T-helper 1 cell (primary cell): ENCODE measurements at regions not wholly inside any gene's neighbourhood (a gene's known extent, or its start where the extent isn't known, plus 50 kb on each side); places are given as distances from the start of the nearest gene placed in this dataset.

ENCODE experiments used
- DNase-seq, 5 donors: peaks; one replicate each; pipeline ENCODE4 v3.0.0-alpha.2; 2012 to 2020

- DNase-seq = peak in 1 of 5 donors; percentile 37
Observed at GRCh38 chr3:193780810-193781478, 187.9 kb downstream of the OPA1 start.

DNA sequence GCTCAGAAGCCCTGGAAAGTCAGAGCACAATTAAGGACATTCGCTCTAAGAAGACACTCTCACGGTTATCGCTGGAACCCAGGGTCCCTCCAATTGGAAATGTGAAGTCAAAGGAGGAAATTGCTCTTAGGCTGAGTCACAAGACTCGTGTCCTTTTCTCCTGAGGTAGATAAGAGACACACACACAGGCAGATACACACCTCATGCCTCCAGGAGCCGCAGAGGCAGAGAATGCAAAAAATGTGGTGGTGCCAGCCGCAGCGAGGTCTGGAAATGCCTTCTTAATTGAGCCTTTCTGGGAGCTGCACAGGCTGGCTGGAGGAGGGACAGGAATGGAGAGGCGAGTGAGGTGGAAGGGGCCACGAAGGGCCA lies 189.3 kb downstream of the OPA1 start:
- DNase-seq = no peak

GRCh38 chr3:193782747-193783146 lies 189.7 kb downstream of the OPA1 start:
- DNase-seq = no peak

DNA sequence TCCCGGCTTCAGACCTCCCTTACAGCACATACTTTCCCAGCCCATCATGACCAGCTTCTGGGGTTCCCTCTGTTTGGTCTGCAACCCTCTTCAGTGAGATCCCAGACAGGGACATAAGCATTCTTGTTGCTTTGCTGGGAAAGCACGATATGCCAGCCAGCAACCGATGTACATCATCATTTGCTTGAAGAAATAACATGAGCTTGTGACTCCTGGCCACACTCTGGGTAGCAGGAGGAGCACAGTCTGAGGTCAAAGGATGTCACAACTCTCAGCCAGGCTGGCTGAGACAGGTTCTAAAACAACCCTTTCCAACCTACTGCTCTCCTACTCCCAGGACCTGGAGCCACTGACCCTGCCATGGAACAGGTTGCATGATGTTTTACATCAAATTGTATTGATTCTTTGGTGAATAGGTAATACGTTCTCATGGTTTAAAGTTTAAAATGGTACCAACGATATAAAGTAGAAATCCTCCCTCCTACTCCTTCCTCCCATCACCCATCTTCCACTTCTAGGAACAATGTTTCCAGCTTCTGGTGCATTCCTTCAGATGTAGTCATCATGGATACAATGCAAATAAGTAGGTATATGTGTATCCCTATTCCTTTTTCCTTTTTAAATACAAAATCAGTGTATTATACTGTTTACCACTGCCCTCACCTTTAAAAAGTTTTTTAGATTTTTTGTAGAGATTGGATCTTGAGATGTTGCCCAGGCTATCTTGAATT lies 190.3 kb downstream of the OPA1 start:
- no peak for DNase-seq

DNA sequence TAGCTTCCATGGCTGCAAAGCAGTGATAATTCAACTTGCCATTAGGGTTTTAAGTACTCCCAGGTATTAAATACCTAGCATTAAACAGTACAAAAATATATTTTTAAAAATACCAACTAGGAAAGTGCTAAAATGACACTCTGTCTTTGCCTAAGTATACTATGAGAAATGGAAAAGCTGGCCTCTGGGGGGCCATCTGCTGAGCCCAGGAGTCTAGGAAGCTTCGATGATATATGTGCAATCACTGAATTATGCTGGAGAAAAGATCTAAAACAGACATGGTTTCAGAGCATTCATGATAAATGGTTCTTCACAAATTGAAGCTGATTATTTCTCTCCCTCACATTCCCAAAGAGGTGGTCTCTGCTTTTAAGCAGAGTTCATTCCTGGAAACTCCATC lies 191.8 kb downstream of the OPA1 start:
- no peak for DNase-seq

DNA sequence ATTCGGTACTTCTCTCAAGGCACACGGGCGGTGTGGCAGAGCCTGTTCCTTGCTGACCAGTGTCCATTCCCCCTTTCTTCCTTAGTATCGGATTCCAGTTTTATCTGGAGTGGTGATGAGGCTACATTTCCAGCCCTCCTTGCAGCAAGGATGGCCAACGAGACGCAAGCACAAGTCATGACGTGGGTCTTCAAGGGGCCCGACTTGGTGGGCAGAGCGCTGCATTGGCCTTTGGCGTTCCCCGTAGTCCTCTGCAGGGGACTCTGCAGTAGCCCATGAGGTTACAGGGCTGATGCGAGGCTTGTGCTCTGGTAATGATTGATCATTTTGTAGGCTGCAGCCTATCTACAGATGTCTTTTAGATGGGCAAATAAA lies 194.5 kb downstream of the OPA1 start:
- no peak for DNase-seq

DNA sequence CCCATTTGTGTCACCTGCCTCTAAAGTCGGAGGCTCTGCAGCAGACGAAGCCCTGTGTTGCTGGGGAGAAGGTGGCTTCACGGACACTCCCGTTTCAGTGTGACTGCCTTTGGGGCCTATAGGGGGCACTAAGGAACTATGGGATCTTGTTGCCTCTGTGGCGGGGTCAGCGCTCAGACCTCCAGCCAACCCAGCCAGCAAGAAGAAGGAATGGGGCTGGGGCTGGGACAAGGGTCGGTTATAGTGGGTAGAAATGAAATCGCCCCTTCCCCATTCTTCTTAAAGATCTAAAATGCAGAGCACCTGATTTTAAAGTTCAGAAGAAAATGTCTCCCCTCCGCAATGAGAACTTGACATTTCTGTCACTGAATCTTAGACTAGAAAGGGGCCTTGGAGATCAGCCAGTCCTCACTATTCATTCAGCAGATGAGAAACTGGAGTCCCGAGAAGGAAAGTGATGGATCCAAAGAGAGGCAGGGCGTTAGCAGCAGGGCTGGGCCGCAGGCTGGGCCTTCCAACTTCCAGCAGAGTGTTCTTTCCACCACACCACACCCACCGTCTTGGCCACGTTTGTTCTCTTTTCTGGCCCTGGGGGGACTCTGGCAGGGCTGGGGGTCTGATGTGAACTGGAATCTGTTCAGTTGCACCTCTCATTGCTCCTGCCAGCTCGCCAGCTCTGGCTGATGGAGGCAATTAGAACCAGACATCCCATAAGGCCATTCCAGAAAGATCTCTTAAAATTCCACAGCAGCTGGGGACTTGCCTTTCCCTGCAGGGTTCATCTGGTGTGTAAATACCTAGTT lies 195.4 kb downstream of the OPA1 start:
- peak in 1 of 5 donors; percentile 57 for DNase-seq

- no peak for DNase-seq
Observed at GRCh38 chr3:193789455-193789854, 196.4 kb downstream of the OPA1 start.

DNA sequence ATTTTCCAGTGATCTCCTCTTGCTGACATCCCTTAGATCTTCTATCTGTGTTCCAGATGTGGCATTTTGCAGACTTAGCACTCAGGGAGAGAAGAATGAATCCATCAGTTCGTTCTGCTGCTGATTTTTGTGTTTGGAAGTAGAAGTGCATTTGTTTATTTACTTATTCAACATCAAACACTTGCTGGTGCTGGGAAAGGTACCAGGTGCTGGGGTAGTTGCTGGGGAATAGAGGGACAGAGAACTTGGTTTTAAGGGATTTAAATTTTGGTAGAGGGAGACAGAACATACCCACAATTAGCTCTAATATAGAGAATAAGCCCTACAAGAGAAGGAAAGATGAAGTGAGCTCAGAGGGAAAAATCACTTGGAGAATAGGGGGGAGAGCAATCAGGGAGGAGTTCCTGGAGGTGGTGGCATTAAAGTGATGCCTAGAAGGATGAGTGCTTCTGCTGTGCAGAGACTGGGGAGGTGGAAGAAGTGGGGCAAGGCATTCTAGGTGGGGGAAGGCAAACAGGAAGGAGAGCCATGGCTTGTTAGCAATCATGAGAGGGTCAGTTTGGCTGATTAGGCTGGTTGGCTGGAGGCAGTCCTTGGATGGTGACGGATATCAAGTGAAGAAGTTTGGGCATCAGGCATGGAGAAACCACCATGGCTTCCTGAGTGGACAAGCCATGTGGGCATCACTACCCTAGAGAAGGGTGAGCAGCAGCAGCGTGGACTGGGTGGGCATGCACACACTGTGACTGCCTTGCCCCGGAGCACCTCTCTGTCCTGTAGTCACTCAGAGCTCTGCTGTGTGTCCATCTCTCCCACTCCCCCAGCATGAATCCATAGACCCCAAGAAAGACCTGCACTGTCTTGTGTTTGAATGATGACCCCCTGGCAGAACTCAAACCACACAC lies 197.3 kb downstream of the OPA1 start:
- DNase-seq = no peak

DNA sequence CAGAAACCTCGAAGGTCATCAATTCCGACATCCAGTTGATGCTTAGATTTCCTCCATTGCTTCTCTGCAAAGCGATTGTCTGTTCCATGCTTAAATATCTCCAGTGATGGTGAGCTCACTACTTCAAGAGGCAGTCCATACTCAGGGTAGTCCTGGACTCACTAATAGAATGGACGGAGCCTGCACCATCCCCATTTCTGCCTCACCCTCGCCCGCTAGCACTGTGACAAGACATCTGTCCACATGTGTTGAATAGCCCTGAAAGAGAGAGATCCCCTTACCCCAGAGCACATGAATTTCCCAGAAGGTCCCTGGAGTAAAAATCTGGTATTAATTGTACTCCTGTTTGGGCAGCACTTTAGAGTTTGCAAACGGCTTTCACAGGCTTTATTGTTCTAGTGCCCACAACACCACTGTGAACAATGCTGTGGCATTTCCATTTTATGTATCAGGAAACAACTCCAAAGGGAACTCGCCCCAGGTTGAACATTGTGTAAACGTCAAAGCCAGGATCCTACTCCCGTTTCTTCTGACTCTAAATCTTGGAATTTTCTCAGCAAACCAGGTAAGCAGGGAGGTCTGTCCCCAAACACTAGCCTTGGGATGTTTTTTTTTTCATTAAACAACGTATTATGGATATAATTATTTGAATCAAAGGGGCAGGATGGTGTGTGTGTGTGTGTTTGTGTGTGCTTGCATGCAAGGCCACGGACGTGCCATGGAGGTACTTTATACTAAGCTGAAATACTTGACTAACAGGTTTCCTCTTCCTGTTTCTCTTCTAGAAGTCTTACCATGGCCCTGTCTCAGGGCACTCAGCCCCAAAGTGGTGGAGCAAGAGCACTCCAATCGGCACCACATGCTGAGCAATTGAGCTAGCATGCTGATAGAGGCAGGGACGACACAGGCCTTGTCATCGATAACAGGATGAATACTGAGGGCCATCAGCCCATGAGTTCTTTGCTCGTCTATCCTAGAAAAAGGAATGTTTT lies 198.3 kb downstream of the OPA1 start:
- DNase-seq = peak in 1 of 5 donors; percentile 15

GRCh38 chr3:193793123-193793522 lies 200.1 kb downstream of the OPA1 start:
- DNase-seq = no peak

DNA sequence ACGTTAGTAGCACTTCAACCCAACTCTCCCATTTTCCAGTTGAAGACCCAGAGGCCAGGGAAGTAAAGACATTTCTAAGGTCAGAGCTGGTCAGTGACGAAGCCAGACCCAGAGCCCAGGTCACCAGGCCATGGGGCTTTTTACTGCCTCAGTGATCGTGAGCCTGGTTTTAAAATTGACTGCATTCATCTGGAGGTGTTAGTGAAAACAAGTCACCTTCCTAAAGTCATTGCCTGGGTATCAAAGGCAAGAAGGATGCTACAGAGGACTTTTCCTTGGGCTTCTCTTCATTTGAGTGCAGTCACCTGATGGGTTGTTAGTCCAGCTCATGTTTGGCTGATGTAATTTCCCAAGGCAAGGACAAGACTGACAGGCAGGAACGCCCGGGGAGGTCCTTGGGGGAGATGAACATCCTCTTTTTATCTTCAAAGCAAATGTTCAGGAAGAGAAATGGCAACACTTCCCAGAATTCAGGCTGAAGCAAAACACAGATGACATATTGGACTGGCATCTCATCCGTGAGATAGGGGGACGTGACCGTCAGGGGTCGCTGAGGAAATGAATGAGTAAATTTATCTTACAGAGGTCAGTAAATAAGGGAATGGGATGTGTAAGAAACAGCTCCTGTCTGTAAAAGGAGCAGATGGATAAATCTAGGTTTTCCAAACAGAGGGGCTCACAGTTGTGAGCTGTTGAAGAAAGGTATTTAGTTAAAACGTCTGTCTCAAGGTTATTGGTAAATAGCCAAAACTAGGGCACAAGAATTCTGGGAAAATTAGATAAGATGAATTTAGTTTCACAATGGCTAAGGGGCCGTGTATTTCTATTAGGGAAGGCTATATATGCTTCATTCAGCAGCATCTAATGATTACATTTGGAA lies 201.2 kb downstream of the OPA1 start:
- no peak for DNase-seq

DNA sequence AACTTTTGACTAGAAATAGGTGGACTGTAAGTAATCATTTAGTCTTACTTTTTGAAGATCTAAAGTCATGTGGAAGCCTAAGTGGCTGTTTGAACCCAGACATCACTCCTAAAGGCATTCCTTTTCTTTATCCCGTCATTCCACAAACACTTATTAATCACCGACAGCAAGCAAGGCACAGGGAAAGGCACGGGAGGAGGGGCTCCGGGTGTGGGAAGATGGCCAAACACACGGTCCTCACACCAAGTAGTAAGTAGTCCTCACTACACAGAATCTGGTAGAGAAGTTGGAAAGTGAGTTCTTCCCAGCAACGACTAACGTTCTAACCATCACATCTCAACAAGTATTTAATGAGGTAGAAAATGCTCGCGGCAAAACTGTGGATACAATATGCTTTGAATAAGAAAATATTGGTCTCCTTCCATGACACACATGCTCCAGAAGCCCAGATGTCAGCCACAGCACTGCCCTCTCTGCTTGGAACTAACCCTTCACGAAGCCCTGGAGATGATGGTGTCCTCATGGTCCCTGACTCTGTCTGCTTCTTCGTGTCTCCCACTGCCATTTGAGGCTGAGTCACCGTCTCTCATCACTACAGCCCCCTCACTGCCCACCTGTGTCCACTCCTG lies 202.2 kb downstream of the OPA1 start:
- no peak for DNase-seq

DNA sequence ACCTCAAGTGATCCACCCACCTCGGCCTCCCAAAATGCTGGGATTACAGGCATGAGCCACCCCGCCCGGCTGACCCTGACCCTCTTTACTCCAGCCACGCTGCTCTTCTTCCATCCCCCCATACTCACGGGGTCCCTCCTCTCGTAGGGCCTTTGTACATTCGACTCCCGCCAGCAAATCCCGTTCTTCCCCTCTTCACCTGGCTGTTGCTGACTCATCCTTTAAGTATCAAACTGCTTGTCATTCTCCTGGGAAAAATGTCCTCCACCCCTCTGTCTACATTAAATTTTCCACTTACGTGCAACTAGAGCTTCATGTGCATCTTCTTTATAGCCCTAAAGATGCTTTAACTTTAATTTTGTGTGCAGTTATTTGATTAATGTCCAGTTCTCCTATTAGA lies 203.1 kb downstream of the OPA1 start:
- no peak for DNase-seq

- DNase-seq = no peak
Observed at GRCh38 chr3:193797566-193797965, 204.6 kb downstream of the OPA1 start.

DNA sequence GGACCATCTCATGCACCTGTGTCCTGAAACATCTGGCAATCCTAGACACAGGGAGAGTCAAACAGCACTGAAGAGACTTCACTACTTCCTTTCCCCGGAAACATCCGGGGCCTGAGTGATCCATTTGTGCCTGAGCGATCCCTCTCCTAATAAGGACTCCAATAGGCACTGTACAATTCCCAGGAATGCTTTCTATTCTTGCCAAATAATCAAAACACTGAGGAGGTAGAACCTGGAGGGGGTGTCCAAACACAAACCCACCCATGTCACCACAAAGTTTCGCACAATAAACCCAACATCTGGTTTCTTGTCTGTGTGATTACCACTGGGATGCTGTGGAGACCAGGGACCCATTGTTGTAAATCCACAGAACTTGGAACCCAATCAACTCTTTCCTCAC lies 205.0 kb downstream of the OPA1 start:
- DNase-seq = no peak

DNA sequence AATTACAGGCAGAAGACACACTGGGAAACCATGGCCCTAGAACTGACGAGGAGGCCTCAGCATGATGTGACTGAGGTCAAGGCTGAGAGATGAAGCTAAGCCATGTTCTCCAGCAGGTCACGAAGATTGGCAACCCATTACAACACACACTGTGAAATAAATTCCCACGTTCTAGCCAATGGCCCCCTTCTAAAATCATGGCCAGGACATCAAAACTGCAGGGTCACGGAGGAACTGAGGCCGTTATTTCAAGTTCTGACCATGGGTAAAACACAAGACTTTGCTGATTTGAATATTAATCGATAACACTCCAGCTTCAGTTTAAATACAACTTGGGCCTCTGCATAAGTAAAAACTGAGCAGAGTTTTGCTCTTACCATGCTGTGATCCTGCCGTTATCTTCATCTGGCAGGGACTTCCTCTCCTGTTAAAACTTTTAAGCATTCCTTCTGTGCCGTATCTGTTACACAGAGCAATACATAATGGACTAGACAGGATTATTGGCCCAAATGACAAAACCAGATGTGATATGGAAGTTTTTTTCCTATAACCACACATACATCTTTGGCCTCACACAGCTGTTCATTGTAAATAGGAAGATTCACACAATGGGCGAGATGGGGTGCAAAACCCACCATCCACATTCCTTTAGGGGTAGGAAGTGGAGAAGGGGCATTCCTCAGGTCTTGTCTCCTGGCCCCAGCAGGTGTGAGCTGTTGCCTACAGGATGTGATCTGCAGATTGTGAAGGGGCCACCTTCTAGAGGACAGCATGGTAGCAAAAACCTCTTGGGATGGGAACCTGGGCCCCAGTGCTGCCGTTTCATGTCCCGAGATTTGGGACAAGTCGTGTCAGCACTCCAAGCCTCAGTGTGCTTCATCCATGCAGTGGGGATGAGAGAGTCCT lies 207.4 kb downstream of the OPA1 start:
- no peak for DNase-seq

- DNase-seq = no peak
Observed at GRCh38 chr3:193801097-193801496, 208.1 kb downstream of the OPA1 start.

GRCh38 chr3:193803288-193803687 lies 210.3 kb downstream of the OPA1 start:
- DNase-seq = no peak
